ENCODE measurements at regions not wholly inside any gene's neighbourhood (a gene's known extent, or its start where the extent isn't known, plus 50 kb on each side); places are given as distances from the start of the nearest gene placed in this dataset.

DNA sequence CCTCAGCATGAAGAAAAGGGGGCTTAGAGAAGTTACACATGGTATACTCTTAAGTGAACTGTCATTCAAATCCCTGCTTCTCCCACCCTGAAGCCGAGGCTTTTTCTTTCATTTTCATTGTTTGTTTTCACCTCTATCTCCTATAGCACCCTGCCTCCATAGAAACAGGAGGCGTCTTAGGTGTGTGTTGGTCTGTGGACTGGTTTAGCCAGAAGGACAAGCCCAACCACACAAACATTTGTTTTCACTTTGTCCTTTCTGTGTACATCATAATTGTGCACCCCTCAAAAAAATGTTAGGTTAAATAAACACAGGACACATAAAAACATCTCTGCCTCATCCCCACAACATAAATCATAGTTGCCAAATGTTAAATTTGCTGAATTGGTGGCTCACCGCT lies 73.3 kb upstream of the UBE2E2 start:
- no peak for TF ChIP-seq SRF (IDR thresholded peaks at IDR 0.05; ENCODE audit: low read depth)
- no peak for TF ChIP-seq EZH2 (IDR thresholded peaks at IDR 0.05)
- TF ChIP-seq CTCF (IDR thresholded peaks at IDR 0.05 in 2 of 3, conservative IDR thresholded peaks at IDR 0.05 in 1 of 3; ENCODE audit: borderline replicate concordance in 1 of 3, insufficient read depth in 1 of 3, low read depth in 2 of 3, low read length in 2 of 3) = no peak
- no peak for TF ChIP-seq ZFX (IDR thresholded peaks at IDR 0.05)
- TF ChIP-seq TCF7L2 (IDR thresholded peaks at IDR 0.05; ENCODE audit: borderline replicate concordance, extremely low read depth, insufficient read depth, insufficient read length) = no peak
- no peak for TF ChIP-seq EZH2phosphoT487 (IDR thresholded peaks at IDR 0.05; ENCODE audit: borderline replicate concordance)
- no peak for TF ChIP-seq ZNF274 (IDR thresholded peaks at IDR 0.05; ENCODE audit: low read depth, low read length)
- TF ChIP-seq YY1 (IDR thresholded peaks at IDR 0.05; ENCODE audit: extremely low read depth, insufficient replicate concordance, low read depth, low read length) = no peak
- TF ChIP-seq SP1 (IDR thresholded peaks at IDR 0.05; ENCODE audit: low read depth) = no peak
- TF ChIP-seq, protein P1, sequence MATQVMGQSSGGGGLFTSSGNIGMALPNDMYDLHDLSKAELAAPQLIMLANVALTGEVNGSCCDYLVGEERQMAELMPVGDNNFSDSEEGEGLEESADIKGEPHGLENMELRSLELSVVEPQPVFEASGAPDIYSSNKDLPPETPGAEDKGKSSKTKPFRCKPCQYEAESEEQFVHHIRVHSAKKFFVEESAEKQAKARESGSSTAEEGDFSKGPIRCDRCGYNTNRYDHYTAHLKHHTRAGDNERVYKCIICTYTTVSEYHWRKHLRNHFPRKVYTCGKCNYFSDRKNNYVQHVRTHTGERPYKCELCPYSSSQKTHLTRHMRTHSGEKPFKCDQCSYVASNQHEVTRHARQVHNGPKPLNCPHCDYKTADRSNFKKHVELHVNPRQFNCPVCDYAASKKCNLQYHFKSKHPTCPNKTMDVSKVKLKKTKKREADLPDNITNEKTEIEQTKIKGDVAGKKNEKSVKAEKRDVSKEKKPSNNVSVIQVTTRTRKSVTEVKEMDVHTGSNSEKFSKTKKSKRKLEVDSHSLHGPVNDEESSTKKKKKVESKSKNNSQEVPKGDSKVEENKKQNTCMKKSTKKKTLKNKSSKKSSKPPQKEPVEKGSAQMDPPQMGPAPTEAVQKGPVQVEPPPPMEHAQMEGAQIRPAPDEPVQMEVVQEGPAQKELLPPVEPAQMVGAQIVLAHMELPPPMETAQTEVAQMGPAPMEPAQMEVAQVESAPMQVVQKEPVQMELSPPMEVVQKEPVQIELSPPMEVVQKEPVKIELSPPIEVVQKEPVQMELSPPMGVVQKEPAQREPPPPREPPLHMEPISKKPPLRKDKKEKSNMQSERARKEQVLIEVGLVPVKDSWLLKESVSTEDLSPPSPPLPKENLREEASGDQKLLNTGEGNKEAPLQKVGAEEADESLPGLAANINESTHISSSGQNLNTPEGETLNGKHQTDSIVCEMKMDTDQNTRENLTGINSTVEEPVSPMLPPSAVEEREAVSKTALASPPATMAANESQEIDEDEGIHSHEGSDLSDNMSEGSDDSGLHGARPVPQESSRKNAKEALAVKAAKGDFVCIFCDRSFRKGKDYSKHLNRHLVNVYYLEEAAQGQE (IDR thresholded peaks at IDR 0.05; ENCODE audit: low read depth) = no peak
- TF ChIP-seq POLR2AphosphoS5 (IDR thresholded peaks at IDR 0.05; ENCODE audit: low read depth, low read length) = no peak
- no peak for TF ChIP-seq EGR1 (IDR thresholded peaks at IDR 0.05; ENCODE audit: low read depth)
